ENCODE measurements at regions not wholly inside any gene's neighbourhood (a gene's known extent, or its start where the extent isn't known, plus 50 kb on each side); places are given as distances from the start of the nearest gene placed in this dataset.

- H3K4me1 Mint-ChIP-seq (ENCODE audit: low read depth, unreplicated experiment) = no peaks in the 10 kb centered on the region
- CTCF ChIA-PET = interaction anchor here (0.6 kb wide), 1 partner anchor 47 kb away, joined by 3 read pairs; no protein-coding TSS in a partner anchor
- H3K27me3 Mint-ChIP-seq (ENCODE audit: unreplicated experiment) = peaks cover 27% of the 10 kb centered on the region
- no peaks in the 10 kb centered on the region for H3K36me3 Mint-ChIP-seq (ENCODE audit: insufficient read depth, unreplicated experiment)
- no peak overlapping the region for H3K27ac Mint-ChIP-seq (ENCODE audit: unreplicated experiment)
- no peak for TF ChIP-seq CTCF (IDR thresholded peaks at IDR 0.05; ENCODE audit: unreplicated experiment)
- BruUV-seq (replicated peaks) = no TSS peak
- no peaks in the 10 kb centered on the region for H3K9me3 Mint-ChIP-seq (ENCODE audit: low read depth, unreplicated experiment)
- no peak overlapping the region for H3K4me3 Mint-ChIP-seq (ENCODE audit: low read depth, unreplicated experiment)
- intact Hi-C loops (cut with micrococcal nuclease; ENCODE audit: unreplicated experiment) = no loop called here
- DNase-seq = no peak
Observed at GRCh38 chr4:10346023-10346422, 111.2 kb downstream of the ZNF518B start.

GRCh38 chr4:10345381-10345784 lies 111.8 kb downstream of the ZNF518B start:
- no peaks in the 10 kb centered on the region for H3K36me3 Mint-ChIP-seq (ENCODE audit: insufficient read depth, unreplicated experiment)
- H3K4me3 Mint-ChIP-seq (ENCODE audit: low read depth, unreplicated experiment) = no peak overlapping the region
- CTCF ChIA-PET = interaction anchor here (0.6 kb wide), 1 partner anchor 47 kb away, joined by 3 read pairs; no protein-coding TSS in a partner anchor
- intact Hi-C loops (cut with micrococcal nuclease; ENCODE audit: unreplicated experiment) = no loop called here
- peaks cover 27% of the 10 kb centered on the region for H3K27me3 Mint-ChIP-seq (ENCODE audit: unreplicated experiment)
- DNase-seq = no peak
- H3K27ac Mint-ChIP-seq (ENCODE audit: unreplicated experiment) = no peak overlapping the region
- no TSS peak for BruUV-seq (replicated peaks)
- no peaks in the 10 kb centered on the region for H3K4me1 Mint-ChIP-seq (ENCODE audit: low read depth, unreplicated experiment)
- no peak for TF ChIP-seq CTCF (IDR thresholded peaks at IDR 0.05; ENCODE audit: unreplicated experiment)
- H3K9me3 Mint-ChIP-seq (ENCODE audit: low read depth, unreplicated experiment) = no peaks in the 10 kb centered on the region

GRCh38 chr4:10344824-10345223 lies 112.4 kb downstream of the ZNF518B start:
- H3K36me3 Mint-ChIP-seq (ENCODE audit: insufficient read depth, unreplicated experiment) = no peaks in the 10 kb centered on the region
- H3K27ac Mint-ChIP-seq (ENCODE audit: unreplicated experiment) = no peak overlapping the region
- H3K9me3 Mint-ChIP-seq (ENCODE audit: low read depth, unreplicated experiment) = no peaks in the 10 kb centered on the region
- no peak for DNase-seq
- H3K4me3 Mint-ChIP-seq (ENCODE audit: low read depth, unreplicated experiment) = no peak overlapping the region
- BruUV-seq (replicated peaks) = no TSS peak
- H3K4me1 Mint-ChIP-seq (ENCODE audit: low read depth, unreplicated experiment) = no peaks in the 10 kb centered on the region
- H3K27me3 Mint-ChIP-seq (ENCODE audit: unreplicated experiment) = peaks cover 32% of the 10 kb centered on the region
- no peak for TF ChIP-seq CTCF (IDR thresholded peaks at IDR 0.05; ENCODE audit: unreplicated experiment)
- CTCF ChIA-PET = no interaction called here
- intact Hi-C loops (cut with micrococcal nuclease; ENCODE audit: unreplicated experiment) = no loop called here

- Mint-ChIP-seq H3K27ac (ENCODE audit: unreplicated experiment) (no peak overlapping the region), H3K9me3 (ENCODE audit: low read depth, unreplicated experiment) (no peaks in the 10 kb centered on the region), H3K4me3 (ENCODE audit: low read depth, unreplicated experiment) (no peak overlapping the region), H3K4me1 (ENCODE audit: low read depth, unreplicated experiment) (no peaks in the 10 kb centered on the region), H3K36me3 (ENCODE audit: insufficient read depth, unreplicated experiment) (no peaks in the 10 kb centered on the region), H3K27me3 (ENCODE audit: unreplicated experiment) (peaks cover 41% of the 10 kb centered on the region)
- no TSS peak for BruUV-seq (replicated peaks)
- CTCF ChIA-PET = no interaction called here
- intact Hi-C loops (cut with micrococcal nuclease; ENCODE audit: unreplicated experiment) = no loop called here
- TF ChIP-seq CTCF (IDR thresholded peaks at IDR 0.05; ENCODE audit: unreplicated experiment) = no peak
- no peak for DNase-seq
Observed at GRCh38 chr4:10343656-10344055, 113.6 kb downstream of the ZNF518B start.
